ENCODE measurements at regions not wholly inside any gene's neighbourhood (a gene's known extent, or its start where the extent isn't known, plus 50 kb on each side); places are given as distances from the start of the nearest gene placed in this dataset.
"Not testable (repeated sequence)": the region's sequence is repeated elsewhere in the genome, so short reads cannot be mapped to it uniquely, and the experiment has no call there.

DNA sequence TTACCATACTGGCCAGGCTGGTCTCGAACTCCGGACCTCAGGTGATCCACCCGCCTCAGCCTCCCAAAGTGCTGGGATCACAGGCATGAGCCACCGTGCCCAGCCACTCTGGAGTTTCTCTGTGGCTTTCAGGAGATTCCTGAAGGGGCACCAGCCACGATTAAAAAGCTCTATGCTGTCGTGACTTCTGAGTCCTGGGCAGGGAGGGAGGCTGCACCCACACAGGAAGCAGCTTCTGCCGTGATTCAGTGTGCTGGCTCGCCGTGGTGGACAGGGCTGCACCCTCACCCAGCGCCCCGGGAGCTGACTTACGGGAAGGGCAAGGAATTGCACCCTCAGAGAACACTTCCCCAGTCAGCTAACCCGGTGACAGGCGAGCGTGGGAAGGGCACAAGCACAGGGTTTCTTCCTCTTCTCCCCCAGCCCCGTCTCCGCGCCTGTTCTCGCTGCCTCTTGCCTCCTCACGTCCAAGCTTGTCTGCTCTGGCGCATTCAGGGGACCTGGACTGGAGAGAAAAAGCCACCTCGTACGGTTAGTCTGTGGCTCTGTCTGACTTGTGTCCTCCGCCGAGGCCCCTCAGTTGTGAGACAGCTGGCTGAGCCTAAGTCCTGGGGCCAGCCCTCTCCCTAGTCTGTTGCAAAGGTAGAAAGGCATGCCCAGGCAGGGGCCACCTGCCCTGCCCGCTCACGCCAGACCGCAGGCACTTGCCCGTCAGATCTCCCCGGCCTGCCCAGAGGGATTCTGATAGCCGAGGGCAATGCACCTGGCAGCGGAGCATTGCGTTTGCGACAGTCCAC is 145.0 kb downstream of the SEC14L1 start:
- Mint-ChIP-seq H3K4me3 (no peak overlapping the region), H3K9me3 (no peaks in the 10 kb centered on the region)

GRCh38 chr17:77286391-77286640 is 145.5 kb downstream of the SEC14L1 start:
- H3K4me1 Mint-ChIP-seq (ENCODE audit: low read depth): peaks cover 12% of the 10 kb centered on the region
- no peak overlapping the region for H3K4me3 Mint-ChIP-seq
- DNase-seq: no peak
- no peak overlapping the region for H3K27ac Mint-ChIP-seq
- H3K36me3 Mint-ChIP-seq (ENCODE audit: low read depth): no peaks in the 10 kb centered on the region
- peaks cover 26% of the 10 kb centered on the region for H3K27me3 Mint-ChIP-seq
- H3K9me3 Mint-ChIP-seq: no peaks in the 10 kb centered on the region

More for the DNA sequence above, 145.0 kb downstream of the SEC14L1 start:
- Mint-ChIP-seq H3K36me3 (ENCODE audit: low read depth) (no peaks in the 10 kb centered on the region), H3K27ac (no peak overlapping the region), H3K4me1 (ENCODE audit: low read depth) (peaks cover 12% of the 10 kb centered on the region), H3K27me3 (peaks cover 26% of the 10 kb centered on the region)
- no peak for DNase-seq

GRCh38 chr17:77286641-77287431 is 146.1 kb downstream of the SEC14L1 start:
- no peak for DNase-seq
- no peak overlapping the region for H3K27ac Mint-ChIP-seq

GRCh38 chr17:77287432-77288068 is 146.8 kb downstream of the SEC14L1 start:
- Mint-ChIP-seq H3K4me1 (ENCODE audit: low read depth) (peaks cover 3% of the 10 kb centered on the region), H3K36me3 (ENCODE audit: low read depth) (no peaks in the 10 kb centered on the region), H3K27ac (no peak overlapping the region), H3K9me3 (no peaks in the 10 kb centered on the region), H3K27me3 (peaks cover 16% of the 10 kb centered on the region), H3K4me3 (no peak overlapping the region)
- no peak for DNase-seq

More at GRCh38 chr17:77286641-77287431, 146.1 kb downstream of the SEC14L1 start:
- H3K36me3 Mint-ChIP-seq (ENCODE audit: low read depth): no peaks in the 10 kb centered on the region
- no peaks in the 10 kb centered on the region for H3K9me3 Mint-ChIP-seq
- H3K27me3 Mint-ChIP-seq: peaks cover 23% of the 10 kb centered on the region
- H3K4me1 Mint-ChIP-seq (ENCODE audit: low read depth): peaks cover 10% of the 10 kb centered on the region
- no peak overlapping the region for H3K4me3 Mint-ChIP-seq

- H3K4me1 Mint-ChIP-seq (ENCODE audit: low read depth): peaks cover 1% of the 10 kb centered on the region
- H3K27me3 Mint-ChIP-seq: peaks cover 13% of the 10 kb centered on the region
- no peaks in the 10 kb centered on the region for H3K9me3 Mint-ChIP-seq
- H3K4me3 Mint-ChIP-seq: no peak overlapping the region
- H3K27ac Mint-ChIP-seq: no peak overlapping the region
- DNase-seq: no peak
- H3K36me3 Mint-ChIP-seq (ENCODE audit: low read depth): no peaks in the 10 kb centered on the region
Observed at GRCh38 chr17:77288115-77288619, 147.4 kb downstream of the SEC14L1 start.

- H3K36me3 Mint-ChIP-seq (ENCODE audit: low read depth); H3K4me1 Mint-ChIP-seq (ENCODE audit: low read depth); H3K4me3 Mint-ChIP-seq; H3K27me3 Mint-ChIP-seq; DNase-seq; H3K27ac Mint-ChIP-seq; H3K9me3 Mint-ChIP-seq: not testable (repeated sequence)
Observed at GRCh38 chr17:77290759-77291558, 150.2 kb downstream of the SEC14L1 start.

- Mint-ChIP-seq H3K4me3 (no peak overlapping the region), H3K27ac (no peak overlapping the region), H3K4me1 (ENCODE audit: low read depth) (no peaks in the 10 kb centered on the region), H3K27me3 (no peaks in the 10 kb centered on the region), H3K9me3 (no peaks in the 10 kb centered on the region), H3K36me3 (ENCODE audit: low read depth) (no peaks in the 10 kb centered on the region)
- DNase-seq: no peak
Observed at GRCh38 chr17:77291591-77292386, 151.0 kb downstream of the SEC14L1 start.

DNA sequence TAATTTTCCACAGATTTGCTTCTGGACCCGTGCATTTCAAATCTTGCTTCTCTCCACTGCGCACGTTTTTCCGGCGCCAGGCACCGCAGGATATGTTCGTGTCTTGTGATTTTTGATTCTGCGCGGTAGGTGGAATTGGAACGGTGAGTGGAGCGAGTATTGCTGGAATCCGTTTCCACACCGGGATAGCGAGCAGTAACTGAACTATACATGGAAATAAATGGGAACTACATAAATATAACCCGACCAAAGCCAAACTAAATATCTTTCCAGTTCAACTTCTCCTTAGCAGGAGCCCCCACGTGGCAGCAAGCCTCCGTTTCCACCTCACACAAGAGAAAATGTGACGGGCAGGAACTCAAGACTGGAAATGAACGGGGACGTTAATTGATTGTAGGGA is 154.0 kb downstream of the SEC14L1 start:
- H3K36me3 Mint-ChIP-seq (ENCODE audit: low read depth): no peaks in the 10 kb centered on the region
- H3K4me3 Mint-ChIP-seq: no peak overlapping the region
- no peak overlapping the region for H3K27ac Mint-ChIP-seq
- no peaks in the 10 kb centered on the region for H3K27me3 Mint-ChIP-seq
- H3K9me3 Mint-ChIP-seq: no peaks in the 10 kb centered on the region
- peaks cover 8% of the 10 kb centered on the region for H3K4me1 Mint-ChIP-seq (ENCODE audit: low read depth)
- no peak for DNase-seq

- Mint-ChIP-seq H3K9me3 (no peaks in the 10 kb centered on the region), H3K27ac (no peak overlapping the region), H3K36me3 (ENCODE audit: low read depth) (no peaks in the 10 kb centered on the region), H3K27me3 (no peaks in the 10 kb centered on the region), H3K4me3 (no peak overlapping the region), H3K4me1 (ENCODE audit: low read depth) (peaks cover 8% of the 10 kb centered on the region)
- no peak for DNase-seq
Observed at GRCh38 chr17:77295241-77295853, 154.6 kb downstream of the SEC14L1 start.

DNA sequence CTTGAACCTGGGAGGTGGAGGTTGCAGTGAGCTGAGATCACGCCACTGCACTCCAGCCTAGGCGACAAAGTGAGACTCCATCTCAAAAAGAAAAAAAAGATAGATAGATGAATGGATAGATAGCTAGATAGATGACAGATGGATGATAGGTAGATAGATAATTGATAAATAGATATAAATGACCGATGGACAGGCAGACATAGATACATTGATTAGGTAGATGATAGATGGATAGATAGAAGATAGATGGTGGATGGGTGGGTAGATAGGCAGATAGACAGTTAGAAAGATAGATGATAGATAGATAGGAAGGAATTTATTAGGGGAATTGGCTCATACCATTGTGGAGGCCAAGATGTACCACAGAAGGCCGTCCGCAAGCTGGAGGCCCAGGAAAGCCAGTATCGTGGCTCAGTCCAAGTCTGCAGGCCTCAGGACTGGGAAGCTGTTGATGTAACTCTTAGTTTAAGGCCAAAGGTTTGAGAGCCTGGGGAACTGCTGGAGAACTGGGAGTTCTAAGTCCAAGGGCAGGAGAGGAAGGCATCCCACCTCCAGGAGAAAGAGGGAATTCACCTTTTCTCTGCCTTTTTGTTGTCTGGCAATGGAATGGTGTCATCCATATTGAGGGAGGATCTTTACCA is 156.1 kb downstream of the SEC14L1 start:
- Mint-ChIP-seq H3K9me3 (no peaks in the 10 kb centered on the region), H3K27ac (no peak overlapping the region), H3K27me3 (no peaks in the 10 kb centered on the region), H3K4me3 (no peak overlapping the region), H3K4me1 (ENCODE audit: low read depth) (peaks cover 8% of the 10 kb centered on the region), H3K36me3 (ENCODE audit: low read depth) (no peaks in the 10 kb centered on the region)
- no peak for DNase-seq

DNA sequence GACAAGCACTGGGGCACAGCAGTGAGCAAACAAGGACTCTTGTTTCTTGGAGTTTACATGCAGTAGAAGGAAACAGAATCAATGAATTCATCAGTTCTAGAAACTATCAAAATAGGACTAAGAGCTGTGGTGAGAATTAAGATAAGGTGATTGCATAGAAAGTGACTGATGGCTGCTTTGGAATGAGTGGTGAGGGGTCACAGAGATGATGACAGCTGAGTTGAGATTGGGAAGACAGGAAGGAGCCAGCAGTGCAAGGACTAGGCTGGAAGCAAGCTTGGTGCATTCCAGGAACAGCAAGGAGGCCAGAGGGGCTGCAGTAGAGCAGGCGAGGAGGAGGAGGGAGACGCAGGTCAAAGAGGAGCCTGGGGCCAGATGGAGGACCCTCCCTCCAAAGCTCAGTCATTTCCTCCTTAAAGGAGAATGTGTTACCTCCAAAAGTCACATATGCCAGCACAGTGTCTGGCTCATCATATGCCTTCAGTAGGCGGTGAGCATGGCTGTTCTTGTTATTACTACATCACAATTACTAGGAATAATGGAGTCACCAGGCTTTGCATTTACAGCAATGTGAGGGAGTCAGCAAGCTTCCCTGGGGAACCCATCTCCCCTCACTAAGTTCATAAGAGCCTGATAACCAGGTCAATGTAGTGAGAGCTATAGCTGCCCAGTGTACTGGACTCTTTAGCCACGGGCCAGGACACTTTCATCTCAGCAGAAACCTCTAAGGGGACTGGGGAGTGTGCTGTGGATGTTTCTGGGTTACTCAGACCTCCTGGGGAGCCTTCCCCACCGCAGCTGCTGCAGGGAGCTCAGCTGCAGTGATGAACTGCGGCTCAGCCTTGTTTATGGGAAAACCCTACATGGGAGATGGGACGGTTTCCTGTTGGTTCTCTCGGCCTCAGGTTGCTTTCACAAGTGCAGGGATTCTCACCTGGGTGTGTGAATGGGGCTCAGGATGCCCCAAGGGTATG is 157.2 kb downstream of the SEC14L1 start:
- DNase-seq: no peak
- no peaks in the 10 kb centered on the region for H3K27me3 Mint-ChIP-seq

GRCh38 chr17:77298811-77299210 is 158.0 kb downstream of the SEC14L1 start:
- Mint-ChIP-seq H3K27ac (no peak overlapping the region), H3K36me3 (ENCODE audit: low read depth) (no peaks in the 10 kb centered on the region), H3K9me3 (no peaks in the 10 kb centered on the region), H3K4me1 (ENCODE audit: low read depth) (peaks cover 8% of the 10 kb centered on the region), H3K27me3 (no peaks in the 10 kb centered on the region), H3K4me3 (no peak overlapping the region)
- DNase-seq: no peak

More for the DNA sequence above, 157.2 kb downstream of the SEC14L1 start:
- H3K9me3 Mint-ChIP-seq: no peaks in the 10 kb centered on the region
- no peak overlapping the region for H3K4me3 Mint-ChIP-seq
- peaks cover 8% of the 10 kb centered on the region for H3K4me1 Mint-ChIP-seq (ENCODE audit: low read depth)
- no peaks in the 10 kb centered on the region for H3K36me3 Mint-ChIP-seq (ENCODE audit: low read depth)
- peak overlapping the region; percentile 53 for H3K27ac Mint-ChIP-seq

Data from activated T-cell treated with anti-CD3 and anti-CD28 coated beads, Interleukin-2, amount 50 U/mL, for 24 hours (primary cell).